Left hindlimb (tissue), 1 donor: ENCODE measurements at regions not wholly inside any gene's neighbourhood (a gene's known extent, or its start where the extent isn't known, plus 50 kb on each side); places are given as distances from the start of the nearest gene placed in this dataset.
"Not testable (repeated sequence)": the region's sequence is repeated elsewhere in the genome, so short reads cannot be mapped to it uniquely, and the experiment has no call there.

ENCODE experiments used
- DNase-seq: peaks from one replicate; pipeline ENCODE4 v3.0.0-alpha.2; 2018

- no peak for DNase-seq
These were observed 114.6 kb upstream of the IVNS1ABP start for GRCh38 chr1:185431612-185432011.

GRCh38 chr1:185429668-185430067 is 112.6 kb upstream of the IVNS1ABP start:
- DNase-seq = not testable (repeated sequence)

- DNase-seq = no peak
These were observed 110.7 kb upstream of the IVNS1ABP start for GRCh38 chr1:185427776-185428175.

GRCh38 chr1:185427264-185427663 is 110.2 kb upstream of the IVNS1ABP start:
- peak; percentile 47 for DNase-seq

GRCh38 chr1:185426848-185427247 is 109.8 kb upstream of the IVNS1ABP start:
- peak; percentile 54 for DNase-seq

- DNase-seq = no peak
These were observed 108.1 kb upstream of the IVNS1ABP start for GRCh38 chr1:185425163-185425562.

GRCh38 chr1:185421485-185422107 is 104.6 kb upstream of the IVNS1ABP start:
- DNase-seq = no peak

GRCh38 chr1:185420588-185421081 is 103.6 kb upstream of the IVNS1ABP start:
- no peak for DNase-seq

GRCh38 chr1:185419718-185420117 is 102.7 kb upstream of the IVNS1ABP start:
- DNase-seq = no peak

GRCh38 chr1:185418472-185418871 is 101.4 kb upstream of the IVNS1ABP start:
- no peak for DNase-seq

GRCh38 chr1:185412385-185413087 is 95.5 kb upstream of the IVNS1ABP start:
- DNase-seq = no peak

GRCh38 chr1:185409763-185410528 is 92.9 kb upstream of the IVNS1ABP start:
- no peak for DNase-seq

- DNase-seq = no peak
These were observed 92.3 kb upstream of the IVNS1ABP start for GRCh38 chr1:185409345-185409744.

GRCh38 chr1:185408700-185409270 is 91.7 kb upstream of the IVNS1ABP start:
- no peak for DNase-seq

GRCh38 chr1:185406691-185407009 is 89.6 kb upstream of the IVNS1ABP start:
- DNase-seq = no peak

- DNase-seq = no peak
These were observed 89.1 kb upstream of the IVNS1ABP start for GRCh38 chr1:185406006-185406690.

- no peak for DNase-seq
These were observed 88.0 kb upstream of the IVNS1ABP start for GRCh38 chr1:185404907-185405568.

- peak; percentile 76 for DNase-seq
These were observed 87.2 kb upstream of the IVNS1ABP start for GRCh38 chr1:185404291-185404690.

GRCh38 chr1:185402930-185403329 is 85.9 kb upstream of the IVNS1ABP start:
- DNase-seq = no peak

- peak; percentile 52 for DNase-seq
These were observed 84.0 kb upstream of the IVNS1ABP start for GRCh38 chr1:185401019-185401418.

GRCh38 chr1:185400052-185400451 is 83.0 kb upstream of the IVNS1ABP start:
- no peak for DNase-seq

- no peak for DNase-seq
These were observed 81.6 kb upstream of the IVNS1ABP start for GRCh38 chr1:185398599-185398998.
